ENCODE measurements at regions not wholly inside any gene's neighbourhood (a gene's known extent, or its start where the extent isn't known, plus 50 kb on each side); places are given as distances from the start of the nearest gene placed in this dataset.

GRCh38 chr2:114167799-114168198 is 274.6 kb upstream of the DPP10 start:
- H3K4me3 ChIP-seq (ENCODE audit: low read length), result no peak overlapping the region
- no peak for TF ChIP-seq EZH2 (IDR thresholded peaks at IDR 0.05; ENCODE audit: low read length, unreplicated experiment)
- H3K4me1 ChIP-seq (ENCODE audit: insufficient read depth, low read length), result no peaks in the 10 kb centered on the region
- no TSS peak for BruUV-seq (replicated peaks)
- ChIA-PET POLR2A (ENCODE audit: unreplicated experiment) (no interaction called here), CTCF (no interaction called here)
- no peaks in the 10 kb centered on the region for H3K9me3 ChIP-seq (ENCODE audit: low read length)
- peaks cover 24% of the 10 kb centered on the region for H3K27me3 ChIP-seq (ENCODE audit: low read length)
- no peak overlapping the region for H3K9ac ChIP-seq (ENCODE audit: low read length)
- no peaks in the 10 kb centered on the region for H4K20me1 ChIP-seq (ENCODE audit: low read length)
- H3F3A ChIP-seq (ENCODE audit: low read length, unreplicated experiment), result no peaks in the 10 kb centered on the region
- H3K27ac ChIP-seq (ENCODE audit: low read length), result no peak overlapping the region
- ATAC-seq (no peak), DNase-seq (no peak)
- H3K79me2 ChIP-seq (ENCODE audit: low read length), result no peaks in the 10 kb centered on the region
- no peaks in the 10 kb centered on the region for H3K36me3 ChIP-seq (ENCODE audit: low read depth, low read length)
- H3K4me2 ChIP-seq (ENCODE audit: low read length), result no peak overlapping the region
- H2AFZ ChIP-seq (ENCODE audit: low read length), result no peak overlapping the region
- no peaks in the 10 kb centered on the region for H3K9me2 ChIP-seq (replicated peaks; ENCODE audit: low read length)
- intact Hi-C loops (cut with micrococcal nuclease), result no loop called here

GRCh38 chr2:114170070-114170469 is 272.4 kb upstream of the DPP10 start:
- DNase-seq, result no peak

GRCh38 chr2:114175507-114175906 is 266.9 kb upstream of the DPP10 start:
- no peaks in the 10 kb centered on the region for H3K36me3 ChIP-seq (ENCODE audit: low read depth, low read length)
- H3K4me2 ChIP-seq (ENCODE audit: low read length), result no peak overlapping the region
- BruUV-seq (replicated peaks), result no TSS peak
- peaks cover 14% of the 10 kb centered on the region for H3K27me3 ChIP-seq (ENCODE audit: low read length)
- no peaks in the 10 kb centered on the region for H4K20me1 ChIP-seq (ENCODE audit: low read length)
- H3K27ac ChIP-seq (ENCODE audit: low read length), result no peak overlapping the region
- CTCF ChIA-PET, result no interaction called here
- intact Hi-C loops (cut with micrococcal nuclease), result no loop called here
- H3K9ac ChIP-seq (ENCODE audit: low read length), result no peak overlapping the region
- H3K79me2 ChIP-seq (ENCODE audit: low read length), result no peaks in the 10 kb centered on the region
- H3F3A ChIP-seq (ENCODE audit: low read length, unreplicated experiment), result no peaks in the 10 kb centered on the region
- POLR2A ChIA-PET (ENCODE audit: unreplicated experiment), result no interaction called here
- H3K9me2 ChIP-seq (replicated peaks; ENCODE audit: low read length), result no peaks in the 10 kb centered on the region
- TF ChIP-seq CTCF (conservative IDR thresholded peaks at IDR 0.05; ENCODE audit: low read depth, low read length) (no peak), EZH2 (IDR thresholded peaks at IDR 0.05; ENCODE audit: low read length, unreplicated experiment) (no peak)
- ATAC-seq (no peak), DNase-seq (no peak)
- no peak overlapping the region for H2AFZ ChIP-seq (ENCODE audit: low read length)
- H3K4me3 ChIP-seq (ENCODE audit: low read length), result no peak overlapping the region
- H3K4me1 ChIP-seq (ENCODE audit: insufficient read depth, low read length), result no peaks in the 10 kb centered on the region
- no peaks in the 10 kb centered on the region for H3K9me3 ChIP-seq (ENCODE audit: low read length)

More at GRCh38 chr2:114170070-114170469, 272.4 kb upstream of the DPP10 start:
- no peak for TF ChIP-seq CTCF (conservative IDR thresholded peaks at IDR 0.05; ENCODE audit: low read depth, low read length)
- no peak for TF ChIP-seq EZH2 (IDR thresholded peaks at IDR 0.05; ENCODE audit: low read length, unreplicated experiment)
- no peak for TF ChIP-seq EZH2phosphoT487 (IDR thresholded peaks at IDR 0.05; ENCODE audit: borderline replicate concordance, low read length)
- peaks cover 6% of the 10 kb centered on the region for H3K27me3 ChIP-seq (ENCODE audit: low read length)
- CTCF ChIA-PET, result no interaction called here
- H4K20me1 ChIP-seq (ENCODE audit: low read length), result no peaks in the 10 kb centered on the region
- H3K4me2 ChIP-seq (ENCODE audit: low read length), result no peak overlapping the region
- H3K4me1 ChIP-seq (ENCODE audit: insufficient read depth, low read length), result no peaks in the 10 kb centered on the region
- no peaks in the 10 kb centered on the region for H3K9me2 ChIP-seq (replicated peaks; ENCODE audit: low read length)
- H3K79me2 ChIP-seq (ENCODE audit: low read length), result no peaks in the 10 kb centered on the region
- no peaks in the 10 kb centered on the region for H3F3A ChIP-seq (ENCODE audit: low read length, unreplicated experiment)
- no peak overlapping the region for H2AFZ ChIP-seq (ENCODE audit: low read length)
- ATAC-seq, result no peak
- no peaks in the 10 kb centered on the region for H3K9me3 ChIP-seq (ENCODE audit: low read length)
- POLR2A ChIA-PET (ENCODE audit: unreplicated experiment), result no interaction called here
- no TSS peak for BruUV-seq (replicated peaks)
- H3K27ac ChIP-seq (ENCODE audit: low read length), result no peak overlapping the region
- H3K36me3 ChIP-seq (ENCODE audit: low read depth, low read length), result no peaks in the 10 kb centered on the region
- H3K4me3 ChIP-seq (ENCODE audit: low read length), result no peak overlapping the region
- H3K9ac ChIP-seq (ENCODE audit: low read length), result no peak overlapping the region
- intact Hi-C loops (cut with micrococcal nuclease), result no loop called here

Data from PC-3 (cell line).